ENCODE measurements at regions not wholly inside any gene's neighbourhood (a gene's known extent, or its start where the extent isn't known, plus 50 kb on each side); places are given as distances from the start of the nearest gene placed in this dataset.

GRCh38 chr6:134706153-134706552 is 243.7 kb downstream of the ALDH8A1 start:
- Histone ChIP-seq H2AFZ (ENCODE audit: low read length) (no peak overlapping the region), H3K4me3 (ENCODE audit: low read length) (no peak overlapping the region)

GRCh38 chr6:134703206-134703605 is 246.7 kb downstream of the ALDH8A1 start:
- no peak overlapping the region for H3K4me3 ChIP-seq (ENCODE audit: low read length)
- H3K9me3 ChIP-seq (ENCODE audit: low read length), result no peaks in the 10 kb centered on the region
- H3K79me2 ChIP-seq (ENCODE audit: low read length), result no peaks in the 10 kb centered on the region
- H4K20me1 ChIP-seq (ENCODE audit: insufficient read depth, low read depth, low read length), result no peaks in the 10 kb centered on the region
- H3K36me3 ChIP-seq (ENCODE audit: insufficient read depth, low read length), result no peaks in the 10 kb centered on the region
- no peaks in the 10 kb centered on the region for H3K9me2 ChIP-seq (replicated peaks; ENCODE audit: insufficient read depth, low read length)
- no peaks in the 10 kb centered on the region for H3K4me1 ChIP-seq (ENCODE audit: low read length)
- DNase-seq, result no peak
- H3K9ac ChIP-seq (ENCODE audit: low read length), result no peak overlapping the region
- no peaks in the 10 kb centered on the region for H3K27me3 ChIP-seq (ENCODE audit: low read length)
- no peak overlapping the region for H3K4me2 ChIP-seq (ENCODE audit: low read depth, low read length, poor library complexity, severe bottlenecking)
- H3K27ac ChIP-seq (ENCODE audit: low read length), result no peak overlapping the region
- no peak overlapping the region for H2AFZ ChIP-seq (ENCODE audit: low read length)

More at GRCh38 chr6:134706153-134706552, 243.7 kb downstream of the ALDH8A1 start:
- Histone ChIP-seq H3K79me2 (ENCODE audit: low read length) (no peaks in the 10 kb centered on the region), H3K4me1 (ENCODE audit: low read length) (no peaks in the 10 kb centered on the region), H3K27ac (ENCODE audit: low read length) (no peak overlapping the region), H3K9me2 (replicated peaks; ENCODE audit: insufficient read depth, low read length) (no peaks in the 10 kb centered on the region), H3K27me3 (ENCODE audit: low read length) (no peaks in the 10 kb centered on the region), H3K9ac (ENCODE audit: low read length) (no peak overlapping the region), H3K36me3 (ENCODE audit: insufficient read depth, low read length) (no peaks in the 10 kb centered on the region), H3K4me2 (ENCODE audit: low read depth, low read length, poor library complexity, severe bottlenecking) (no peak overlapping the region), H3K9me3 (ENCODE audit: low read length) (no peaks in the 10 kb centered on the region), H4K20me1 (ENCODE audit: insufficient read depth, low read depth, low read length) (no peaks in the 10 kb centered on the region)
- DNase-seq, result no peak

- H3K9me2 ChIP-seq (replicated peaks; ENCODE audit: insufficient read depth, low read length), result no peaks in the 10 kb centered on the region
- no peak overlapping the region for H3K9ac ChIP-seq (ENCODE audit: low read length)
- no peaks in the 10 kb centered on the region for H3K36me3 ChIP-seq (ENCODE audit: insufficient read depth, low read length)
- no peaks in the 10 kb centered on the region for H3K4me1 ChIP-seq (ENCODE audit: low read length)
- no peaks in the 10 kb centered on the region for H4K20me1 ChIP-seq (ENCODE audit: insufficient read depth, low read depth, low read length)
- no peak overlapping the region for H3K27ac ChIP-seq (ENCODE audit: low read length)
- no peaks in the 10 kb centered on the region for H3K79me2 ChIP-seq (ENCODE audit: low read length)
- DNase-seq, result no peak
- no peaks in the 10 kb centered on the region for H3K27me3 ChIP-seq (ENCODE audit: low read length)
- no peaks in the 10 kb centered on the region for H3K9me3 ChIP-seq (ENCODE audit: low read length)
- H3K4me2 ChIP-seq (ENCODE audit: low read depth, low read length, poor library complexity, severe bottlenecking), result no peak overlapping the region
- H3K4me3 ChIP-seq (ENCODE audit: low read length), result no peak overlapping the region
- no peak overlapping the region for H2AFZ ChIP-seq (ENCODE audit: low read length)
These were observed 247.6 kb downstream of the ALDH8A1 start for GRCh38 chr6:134702279-134702678.

GRCh38 chr6:134701301-134701700 is 248.6 kb downstream of the ALDH8A1 start:
- Histone ChIP-seq H3K79me2 (ENCODE audit: low read length) (no peaks in the 10 kb centered on the region), H3K9me3 (ENCODE audit: low read length) (no peaks in the 10 kb centered on the region), H3K27ac (ENCODE audit: low read length) (no peak overlapping the region), H3K36me3 (ENCODE audit: insufficient read depth, low read length) (no peaks in the 10 kb centered on the region), H3K9me2 (replicated peaks; ENCODE audit: insufficient read depth, low read length) (no peaks in the 10 kb centered on the region), H3K9ac (ENCODE audit: low read length) (no peak overlapping the region), H3K4me1 (ENCODE audit: low read length) (no peaks in the 10 kb centered on the region), H3K4me2 (ENCODE audit: low read depth, low read length, poor library complexity, severe bottlenecking) (no peak overlapping the region), H2AFZ (ENCODE audit: low read length) (no peak overlapping the region), H3K27me3 (ENCODE audit: low read length) (no peaks in the 10 kb centered on the region), H3K4me3 (ENCODE audit: low read length) (no peak overlapping the region), H4K20me1 (ENCODE audit: insufficient read depth, low read depth, low read length) (no peaks in the 10 kb centered on the region)
- no peak for DNase-seq

GRCh38 chr6:134698228-134698627 is 251.7 kb downstream of the ALDH8A1 start:
- H3K4me3 ChIP-seq (ENCODE audit: low read length), result no peak overlapping the region
- DNase-seq, result no peak
- H3K79me2 ChIP-seq (ENCODE audit: low read length), result no peaks in the 10 kb centered on the region
- no peaks in the 10 kb centered on the region for H4K20me1 ChIP-seq (ENCODE audit: insufficient read depth, low read depth, low read length)
- no peaks in the 10 kb centered on the region for H3K36me3 ChIP-seq (ENCODE audit: insufficient read depth, low read length)
- no peaks in the 10 kb centered on the region for H3K9me3 ChIP-seq (ENCODE audit: low read length)
- no peak overlapping the region for H3K4me2 ChIP-seq (ENCODE audit: low read depth, low read length, poor library complexity, severe bottlenecking)
- no peak overlapping the region for H3K27ac ChIP-seq (ENCODE audit: low read length)
- no peak overlapping the region for H3K9ac ChIP-seq (ENCODE audit: low read length)
- H3K4me1 ChIP-seq (ENCODE audit: low read length), result no peaks in the 10 kb centered on the region
- no peak overlapping the region for H2AFZ ChIP-seq (ENCODE audit: low read length)
- H3K9me2 ChIP-seq (replicated peaks; ENCODE audit: insufficient read depth, low read length), result no peaks in the 10 kb centered on the region
- H3K27me3 ChIP-seq (ENCODE audit: low read length), result no peaks in the 10 kb centered on the region

GRCh38 chr6:134692008-134692407 is 257.9 kb downstream of the ALDH8A1 start:
- Histone ChIP-seq H3K9me2 (replicated peaks; ENCODE audit: insufficient read depth, low read length) (no peaks in the 10 kb centered on the region), H2AFZ (ENCODE audit: low read length) (no peak overlapping the region), H3K79me2 (ENCODE audit: low read length) (no peaks in the 10 kb centered on the region), H3K36me3 (ENCODE audit: insufficient read depth, low read length) (no peaks in the 10 kb centered on the region), H3K9me3 (ENCODE audit: low read length) (no peaks in the 10 kb centered on the region), H3K4me2 (ENCODE audit: low read depth, low read length, poor library complexity, severe bottlenecking) (no peak overlapping the region), H3K9ac (ENCODE audit: low read length) (no peak overlapping the region), H3K27ac (ENCODE audit: low read length) (no peak overlapping the region), H3K4me3 (ENCODE audit: low read length) (no peak overlapping the region), H3K27me3 (ENCODE audit: low read length) (no peaks in the 10 kb centered on the region), H4K20me1 (ENCODE audit: insufficient read depth, low read depth, low read length) (no peaks in the 10 kb centered on the region), H3K4me1 (ENCODE audit: low read length) (no peaks in the 10 kb centered on the region)
- DNase-seq, result no peak

- Histone ChIP-seq H3K4me1 (ENCODE audit: low read length) (no peaks in the 10 kb centered on the region), H3K4me3 (ENCODE audit: low read length) (no peak overlapping the region), H3K4me2 (ENCODE audit: low read depth, low read length, poor library complexity, severe bottlenecking) (no peak overlapping the region), H3K27me3 (ENCODE audit: low read length) (no peaks in the 10 kb centered on the region), H3K9me2 (replicated peaks; ENCODE audit: insufficient read depth, low read length) (no peaks in the 10 kb centered on the region), H3K9ac (ENCODE audit: low read length) (no peak overlapping the region), H3K9me3 (ENCODE audit: low read length) (no peaks in the 10 kb centered on the region), H2AFZ (ENCODE audit: low read length) (no peak overlapping the region), H3K79me2 (ENCODE audit: low read length) (no peaks in the 10 kb centered on the region), H3K27ac (ENCODE audit: low read length) (no peak overlapping the region), H3K36me3 (ENCODE audit: insufficient read depth, low read length) (no peaks in the 10 kb centered on the region), H4K20me1 (ENCODE audit: insufficient read depth, low read depth, low read length) (no peaks in the 10 kb centered on the region)
- no peak for DNase-seq
These were observed 258.7 kb downstream of the ALDH8A1 start for GRCh38 chr6:134691180-134691579.

- no peak overlapping the region for H3K4me3 ChIP-seq (ENCODE audit: low read length)
- H3K4me2 ChIP-seq (ENCODE audit: low read depth, low read length, poor library complexity, severe bottlenecking), result no peak overlapping the region
- no peak overlapping the region for H2AFZ ChIP-seq (ENCODE audit: low read length)
- no peak for DNase-seq
- H3K9me3 ChIP-seq (ENCODE audit: low read length), result no peaks in the 10 kb centered on the region
- no peak overlapping the region for H3K27ac ChIP-seq (ENCODE audit: low read length)
- H3K9ac ChIP-seq (ENCODE audit: low read length), result no peak overlapping the region
- H3K4me1 ChIP-seq (ENCODE audit: low read length), result no peaks in the 10 kb centered on the region
- H3K27me3 ChIP-seq (ENCODE audit: low read length), result no peaks in the 10 kb centered on the region
- H4K20me1 ChIP-seq (ENCODE audit: insufficient read depth, low read depth, low read length), result no peaks in the 10 kb centered on the region
- H3K36me3 ChIP-seq (ENCODE audit: insufficient read depth, low read length), result no peaks in the 10 kb centered on the region
- no peaks in the 10 kb centered on the region for H3K79me2 ChIP-seq (ENCODE audit: low read length)
- H3K9me2 ChIP-seq (replicated peaks; ENCODE audit: insufficient read depth, low read length), result no peaks in the 10 kb centered on the region
These were observed 259.9 kb downstream of the ALDH8A1 start for GRCh38 chr6:134690048-134690447.

GRCh38 chr6:134689641-134690040 is 260.3 kb downstream of the ALDH8A1 start:
- Histone ChIP-seq H3K4me3 (ENCODE audit: low read length) (no peak overlapping the region), H3K9ac (ENCODE audit: low read length) (no peak overlapping the region)

More at GRCh38 chr6:134689641-134690040, 260.3 kb downstream of the ALDH8A1 start:
- H3K79me2 ChIP-seq (ENCODE audit: low read length), result no peaks in the 10 kb centered on the region
- H3K9me3 ChIP-seq (ENCODE audit: low read length), result no peaks in the 10 kb centered on the region
- DNase-seq, result no peak
- no peak overlapping the region for H3K4me2 ChIP-seq (ENCODE audit: low read depth, low read length, poor library complexity, severe bottlenecking)
- H4K20me1 ChIP-seq (ENCODE audit: insufficient read depth, low read depth, low read length), result no peaks in the 10 kb centered on the region
- no peaks in the 10 kb centered on the region for H3K27me3 ChIP-seq (ENCODE audit: low read length)
- no peak overlapping the region for H3K27ac ChIP-seq (ENCODE audit: low read length)
- H3K9me2 ChIP-seq (replicated peaks; ENCODE audit: insufficient read depth, low read length), result no peaks in the 10 kb centered on the region
- H3K36me3 ChIP-seq (ENCODE audit: insufficient read depth, low read length), result no peaks in the 10 kb centered on the region
- H3K4me1 ChIP-seq (ENCODE audit: low read length), result no peaks in the 10 kb centered on the region
- H2AFZ ChIP-seq (ENCODE audit: low read length), result no peak overlapping the region

Data from Karpas-422 (cell line).